ENCODE measurements at regions not wholly inside any gene's neighbourhood (a gene's known extent, or its start where the extent isn't known, plus 50 kb on each side); places are given as distances from the start of the nearest gene placed in this dataset.

GRCh38 chr13:84812078-84812477 is 929.8 kb upstream of the SLITRK1 start:
- Histone ChIP-seq H3K79me2 (ENCODE audit: low read depth) (no peaks in the 10 kb centered on the region), H3K9ac (no peak overlapping the region), H3K36me3 (no peaks in the 10 kb centered on the region), H2AFZ (replicated peaks) (no peak overlapping the region), H4K20me1 (ENCODE audit: low read depth) (no peaks in the 10 kb centered on the region), H3K4me1 (no peaks in the 10 kb centered on the region), H3K9me3 (ENCODE audit: low read depth) (no peaks in the 10 kb centered on the region), H3K27ac (no peak overlapping the region), H3K27me3 (no peaks in the 10 kb centered on the region), H3K4me3 (no peak overlapping the region), H3K4me2 (no peak overlapping the region), H3F3A (ENCODE audit: low read depth) (no peaks in the 10 kb centered on the region)
- Mint-ChIP-seq H3K27ac (no peak overlapping the region), H3K36me3 (no peaks in the 10 kb centered on the region), H3K9me3 (no peaks in the 10 kb centered on the region), H3K27me3 (ENCODE audit: insufficient read depth, low read depth) (no peaks in the 10 kb centered on the region), H3K4me3 (no peak overlapping the region), H3K4me1 (no peaks in the 10 kb centered on the region)
- DNase-seq (ENCODE audit: low spot score) = peak; percentile 6
- peak; percentile 31 for TF ChIP-seq CTCF (IDR thresholded peaks at IDR 0.05)
- no peak for TF ChIP-seq EZH2phosphoT487 (IDR thresholded peaks at IDR 0.05)
- TF ChIP-seq EZH2 (IDR thresholded peaks at IDR 0.05) = no peak

GRCh38 chr13:84810781-84811180 is 928.5 kb upstream of the SLITRK1 start:
- DNase-seq (ENCODE audit: low spot score) = no peak
- Mint-ChIP-seq H3K9me3 (no peaks in the 10 kb centered on the region), H3K4me3 (no peak overlapping the region), H3K4me1 (no peaks in the 10 kb centered on the region), H3K27me3 (ENCODE audit: insufficient read depth, low read depth) (no peaks in the 10 kb centered on the region), H3K36me3 (no peaks in the 10 kb centered on the region), H3K27ac (no peak overlapping the region)
- Histone ChIP-seq H3K4me1 (no peaks in the 10 kb centered on the region), H3K9ac (no peak overlapping the region), H3K9me3 (ENCODE audit: low read depth) (no peaks in the 10 kb centered on the region), H3K36me3 (no peaks in the 10 kb centered on the region), H3K27ac (no peak overlapping the region), H3K4me2 (no peak overlapping the region), H3K27me3 (no peaks in the 10 kb centered on the region), H3K79me2 (ENCODE audit: low read depth) (no peaks in the 10 kb centered on the region), H3F3A (ENCODE audit: low read depth) (no peaks in the 10 kb centered on the region), H2AFZ (replicated peaks) (peak overlapping the region; percentile 28), H4K20me1 (ENCODE audit: low read depth) (no peaks in the 10 kb centered on the region), H3K4me3 (no peak overlapping the region)
- no peak for TF ChIP-seq EZH2 (IDR thresholded peaks at IDR 0.05)
- TF ChIP-seq EZH2phosphoT487 (IDR thresholded peaks at IDR 0.05) = no peak
- no peak for TF ChIP-seq CTCF (IDR thresholded peaks at IDR 0.05)

GRCh38 chr13:84802073-84802472 is 919.8 kb upstream of the SLITRK1 start:
- H3K4me1 ChIP-seq = no peaks in the 10 kb centered on the region
- no peak overlapping the region for H3K27ac ChIP-seq
- H4K20me1 ChIP-seq (ENCODE audit: low read depth) = no peaks in the 10 kb centered on the region
- DNase-seq (ENCODE audit: low spot score) = no peak
- Mint-ChIP-seq H3K36me3 (no peaks in the 10 kb centered on the region), H3K27ac (no peak overlapping the region), H3K9me3 (no peaks in the 10 kb centered on the region), H3K4me1 (no peaks in the 10 kb centered on the region), H3K27me3 (ENCODE audit: insufficient read depth, low read depth) (no peaks in the 10 kb centered on the region), H3K4me3 (no peak overlapping the region)
- H3K79me2 ChIP-seq (ENCODE audit: low read depth) = no peaks in the 10 kb centered on the region
- no peaks in the 10 kb centered on the region for H3K36me3 ChIP-seq
- no peak for TF ChIP-seq EZH2phosphoT487 (IDR thresholded peaks at IDR 0.05)
- no peak for TF ChIP-seq CTCF (IDR thresholded peaks at IDR 0.05)
- no peak for TF ChIP-seq EZH2 (IDR thresholded peaks at IDR 0.05)
- no peaks in the 10 kb centered on the region for H3F3A ChIP-seq (ENCODE audit: low read depth)
- H3K9ac ChIP-seq = no peak overlapping the region
- no peaks in the 10 kb centered on the region for H3K9me3 ChIP-seq (ENCODE audit: low read depth)
- no peaks in the 10 kb centered on the region for H3K27me3 ChIP-seq
- no peak overlapping the region for H3K4me3 ChIP-seq
- H3K4me2 ChIP-seq = no peak overlapping the region
- no peak overlapping the region for H2AFZ ChIP-seq (replicated peaks)
